GM23338 (cell line): ENCODE measurements at regions not wholly inside any gene's neighbourhood (a gene's known extent, or its start where the extent isn't known, plus 50 kb on each side); places are given as distances from the start of the nearest gene placed in this dataset.

Source experiments
- ATAC-seq: fragments of 200-7000 bp; cut with Tn5 transposase; 3 replicates; pipeline ENCODE4 v1.9.1; 2020
- DNase-seq: peaks from one replicate; pipeline ENCODE4 v3.0.0-alpha.2; 2015; ENCODE audit warnings: low spot score
- H2AFZ ChIP-seq: fragments of 200-600 bp; sonication (generic); 2 replicates; pipeline ENCODE4 v1.8.0; 2016; ENCODE audit warnings: antibody characterized with exemption, mild to moderate bottlenecking, moderate library complexity
- H3F3A ChIP-seq: fragments of 200-600 bp; sonication (generic); replicated peaks from 2 replicates; pipeline ENCODE4 v1.8.0; 2017; ENCODE audit warnings: antibody characterized with exemption, mixed run types, low read depth
- H3K27ac ChIP-seq: fragments of 200-600 bp; sonication (generic); 2 replicates; pipeline ENCODE4 v1.6.1; 2016; ENCODE audit warnings: low read depth
- H3K27me3 ChIP-seq: fragments of 200-600 bp; sonication (generic); 2 replicates; pipeline ENCODE4 v1.8.0; 2016; ENCODE audit warnings: mild to moderate bottlenecking, mixed run types, moderate library complexity; ENCODE audit not compliant: insufficient read depth
- H3K36me3 ChIP-seq: fragments of 200-600 bp; sonication (generic); 2 replicates; pipeline ENCODE4 v1.8.0; 2016; ENCODE audit warnings: mild to moderate bottlenecking; ENCODE audit not compliant: insufficient read depth
- H3K4me1 ChIP-seq: fragments of 200-600 bp; sonication (generic); 2 replicates; pipeline ENCODE4 v1.8.0; 2016; ENCODE audit warnings: mild to moderate bottlenecking, moderate library complexity; ENCODE audit not compliant: insufficient read depth
- H3K4me2 ChIP-seq: fragments of 200-600 bp; sonication (generic); 2 replicates; pipeline ENCODE4 v1.7.1; 2017; ENCODE audit warnings: mixed run types
- H3K4me3 ChIP-seq: fragments of 200-600 bp; sonication (generic); 2 replicates; pipeline ENCODE4 v1.6.1; 2016; ENCODE audit warnings: mixed run types
- H3K79me2 ChIP-seq: fragments of 200-600 bp; sonication (generic); replicated peaks from 2 replicates; pipeline ENCODE4 v1.8.0; 2017; ENCODE audit warnings: mild to moderate bottlenecking; ENCODE audit not compliant: insufficient read depth
- H3K9me2 ChIP-seq: fragments of 200-600 bp; sonication (generic); 2 replicates; pipeline ENCODE4 v1.8.0; 2017; ENCODE audit not compliant: insufficient read depth
- H4K20me1 ChIP-seq: fragments of 200-600 bp; sonication (generic); replicated peaks from 2 replicates; pipeline ENCODE4 v1.8.0; 2017; ENCODE audit warnings: mild to moderate bottlenecking; ENCODE audit not compliant: insufficient read depth
- H3K27ac Mint-ChIP-seq: 2 replicates; pipeline ENCODE4 v1.8.0; 2020; ENCODE audit warnings: inconsistent platforms, mild to moderate bottlenecking, moderate library complexity, mixed read lengths
- H3K27me3 Mint-ChIP-seq: 3 replicates; pipeline ENCODE4 v1.8.0; 2022; ENCODE audit warnings: low read depth, mild to moderate bottlenecking, moderate library complexity, mixed read lengths, inconsistent platforms; ENCODE audit not compliant: insufficient read depth, poor library complexity
- H3K36me3 Mint-ChIP-seq: 3 replicates; pipeline ENCODE4 v1.8.0; 2021; ENCODE audit warnings: low read depth, mild to moderate bottlenecking, inconsistent platforms, moderate library complexity, mixed read lengths
- H3K4me1 Mint-ChIP-seq: 3 replicates; pipeline ENCODE4 v1.8.0; 2020; ENCODE audit warnings: mild to moderate bottlenecking, inconsistent platforms, mixed read lengths
- H3K4me3 Mint-ChIP-seq: 3 replicates; pipeline ENCODE4 v1.8.0; 2021; ENCODE audit warnings: moderate library complexity, mild to moderate bottlenecking, inconsistent platforms, mixed read lengths
- H3K9me3 Mint-ChIP-seq: 3 replicates; pipeline ENCODE4 v1.8.0; 2020; ENCODE audit warnings: moderate library complexity, mild to moderate bottlenecking, inconsistent platforms, mixed read lengths
- CREB1 ChIP-seq: fragments of 250-450 bp; sonication (Bioruptor Pico); IDR thresholded peaks from 2 replicates; pipeline ENCODE4 v1.5.0; 2020; ENCODE audit warnings: low read depth, mild to moderate bottlenecking, moderate library complexity
- CTCF ChIP-seq, 2 experiments: fragments of 200-600 bp in 1 of 2; sonication (generic) in 1 of 2; conservative IDR thresholded peaks; 2 replicates each; pipeline versions ENCODE4 v1.5.1 to v1.6.1; 2016 to 2017; ENCODE audit warnings: antibody characterized with exemption in 2 of 2, low read depth in 2 of 2, mild to moderate bottlenecking in 2 of 2, moderate library complexity in 1 of 2
- ETS1 ChIP-seq: IDR thresholded peaks from 2 replicates; pipeline ENCODE4 v1.6.1; 2016; ENCODE audit warnings: antibody characterized with exemption
- EZH2 ChIP-seq: fragments of 200-600 bp; sonication (generic); IDR thresholded peaks from one replicate; pipeline ENCODE4 v1.8.0; 2017; ENCODE audit warnings: antibody characterized with exemption, mild to moderate bottlenecking, low read depth; ENCODE audit not compliant: unreplicated experiment
- EZH2phosphoT487 ChIP-seq: fragments of 200-600 bp; sonication (generic); IDR thresholded peaks from one replicate; pipeline ENCODE4 v1.8.1; 2018; ENCODE audit warnings: antibody characterized with exemption; ENCODE audit not compliant: unreplicated experiment
- NANOG ChIP-seq: IDR thresholded peaks from 2 replicates; pipeline ENCODE4 v1.6.1; 2016; ENCODE audit warnings: antibody characterized with exemption, borderline replicate concordance
- POLR2AphosphoS5 ChIP-seq: IDR thresholded peaks from 2 replicates; pipeline ENCODE4 v1.6.1; 2016; ENCODE audit warnings: antibody characterized with exemption, low read depth
- REST ChIP-seq: IDR thresholded peaks from one replicate; pipeline ENCODE4 v1.6.1; 2018; ENCODE audit warnings: antibody characterized with exemption; ENCODE audit not compliant: unreplicated experiment
- ZNF114 ChIP-seq: fragments of 250-450 bp; sonication (Bioruptor Pico); IDR thresholded peaks from 2 replicates; pipeline ENCODE4 v1.5.0; 2020; ENCODE audit warnings: mild to moderate bottlenecking, moderate library complexity
- ZNF331 ChIP-seq: fragments of 250-450 bp; sonication (Bioruptor Pico); IDR thresholded peaks from 2 replicates; pipeline ENCODE4 v1.5.0; 2020; ENCODE audit warnings: low read depth, mild to moderate bottlenecking, moderate library complexity
- ZNF462 ChIP-seq: fragments of 250-450 bp; sonication (Bioruptor Pico); IDR thresholded peaks from 2 replicates; pipeline ENCODE4 v1.5.0; 2020; ENCODE audit warnings: mild to moderate bottlenecking, moderate library complexity

- Histone ChIP-seq H4K20me1 (no peaks in the 10 kb centered on the region), H3K36me3 (no peaks in the 10 kb centered on the region), H3K27me3 (no peaks in the 10 kb centered on the region), H3K4me2 (no peak overlapping the region), H3K4me3 (no peak overlapping the region), H3K4me1 (no peaks in the 10 kb centered on the region), H3F3A (no peaks in the 10 kb centered on the region), H2AFZ (no peak overlapping the region), H3K27ac (no peak overlapping the region), H3K79me2 (no peaks in the 10 kb centered on the region), H3K9me2 (no peaks in the 10 kb centered on the region; the same call in 1 of the 2 replicates)
- Mint-ChIP-seq H3K9me3 (no peaks in the 10 kb centered on the region), H3K4me1 (peaks cover 4% of the 10 kb centered on the region), H3K27ac (no peak overlapping the region), H3K27me3 (peaks cover 3% of the 10 kb centered on the region), H3K4me3 (no peak overlapping the region), H3K36me3 (no peaks in the 10 kb centered on the region)
- no peak for DNase-seq
- no peak for ATAC-seq
- TF ChIP-seq EZH2 (no peak), EZH2phosphoT487 (no peak), POLR2AphosphoS5 (no peak), CTCF (conservative IDR thresholded peaks at IDR 0.05; ENCODE audit: low read depth in 2 of 2) (no peak), NANOG (no peak), ZNF462 (CRISPR knock-in tag) (no peak), REST (no peak), ZNF114 (CRISPR knock-in tag) (no peak), ETS1 (no peak), ZNF331 (CRISPR knock-in tag) (no peak), CREB1 (CRISPR knock-in tag) (no peak)
Measured at GRCh38 chr18:27497246-27497645, 312.1 kb upstream of the CHST9 start.
